ENCODE measurements at regions not wholly inside any gene's neighbourhood (a gene's known extent, or its start where the extent isn't known, plus 50 kb on each side); places are given as distances from the start of the nearest gene placed in this dataset.
"Not testable (repeated sequence)": the region's sequence is repeated elsewhere in the genome, so short reads cannot be mapped to it uniquely, and the experiment has no call there.

- H3K27ac ChIP-seq (ENCODE audit: low read depth, low read length), result no peak overlapping the region
- no peaks in the 10 kb centered on the region for H3K79me2 ChIP-seq (ENCODE audit: insufficient read depth, low read length)
- H3K27me3 ChIP-seq (ENCODE audit: insufficient read depth, low read length), result no peaks in the 10 kb centered on the region
- no peaks in the 10 kb centered on the region for H3K9me2 ChIP-seq (ENCODE audit: insufficient read depth)
- H3K9ac ChIP-seq (ENCODE audit: low read length), result no peak overlapping the region
- no peak for DNase-seq (ENCODE audit: low read depth, low spot score)
- POLR2A ChIA-PET, result no interaction called here
- H3K36me3 ChIP-seq (ENCODE audit: control insufficient read depth in 1 of 2, insufficient read depth in 2 of 2, low read length in 2 of 2), result no peaks in the 10 kb centered on the region
- ATAC-seq, result no peak
- no peaks in the 10 kb centered on the region for H3K4me1 ChIP-seq (ENCODE audit: control insufficient read depth in 1 of 2, insufficient read depth in 2 of 2, low read length in 2 of 2)
- no peak overlapping the region for H3K4me3 ChIP-seq (replicated peaks in 1 of 2; ENCODE audit: low read depth in 1 of 2, low read length in 2 of 2)
- no TSS peak for BruUV-seq (replicated peaks)
- intact Hi-C loops (cut with micrococcal nuclease), result no loop called here
- H3K4me2 ChIP-seq (ENCODE audit: low read length), result no peak overlapping the region
- no peak overlapping the region for H2AFZ ChIP-seq (ENCODE audit: low read depth, low read length, poor library complexity, severe bottlenecking)
- RAD21 ChIA-PET (ENCODE audit: low non-redundant PET in 1 of 2, low total read pairs in 2 of 2, uncharacterized antibody in 2 of 2, unreplicated experiment in 2 of 2), result no interaction called here
- no peaks in the 10 kb centered on the region for H4K20me1 ChIP-seq (ENCODE audit: insufficient read depth)
- no peaks in the 10 kb centered on the region for H3K9me3 ChIP-seq (ENCODE audit: control insufficient read depth in 1 of 2, insufficient read depth in 1 of 2, low read depth in 1 of 2, low read length in 2 of 2)
- CTCF ChIA-PET, result no interaction called here
- TF ChIP-seq CBX3 (IDR thresholded peaks at IDR 0.05; ENCODE audit: low read depth), result no peak
- no peak for TF ChIP-seq CTCF (IDR thresholded peaks at IDR 0.05 in 2 of 3, conservative IDR thresholded peaks at IDR 0.05 in 1 of 3; ENCODE audit: borderline replicate concordance in 1 of 3, insufficient read depth in 1 of 3, low read depth in 2 of 3, low read length in 2 of 3)
- no peak for TF ChIP-seq YY1 (IDR thresholded peaks at IDR 0.05; ENCODE audit: extremely low read depth, insufficient replicate concordance, low read depth, low read length)
- no peak for TF ChIP-seq RAD21 (IDR thresholded peaks at IDR 0.05; ENCODE audit: low read depth)
- TF ChIP-seq CEBPB (IDR thresholded peaks at IDR 0.05; ENCODE audit: low read depth), result no peak
- TF ChIP-seq TCF7L2 (IDR thresholded peaks at IDR 0.05; ENCODE audit: borderline replicate concordance, extremely low read depth, insufficient read depth, insufficient read length), result no peak
- no peak for TF ChIP-seq SIN3A (IDR thresholded peaks at IDR 0.05; ENCODE audit: low read depth)
- TF ChIP-seq ZNF274 (IDR thresholded peaks at IDR 0.05; ENCODE audit: low read depth, low read length), result no peak
- TF ChIP-seq FOSL1 (IDR thresholded peaks at IDR 0.05; ENCODE audit: low read depth), result no peak
- no peak for TF ChIP-seq EGR1 (IDR thresholded peaks at IDR 0.05; ENCODE audit: low read depth)
- no peak for TF ChIP-seq EZH2 (IDR thresholded peaks at IDR 0.05)
- no peak for TF ChIP-seq REST (IDR thresholded peaks at IDR 0.05; ENCODE audit: low read depth)
- no peak for TF ChIP-seq JUND (IDR thresholded peaks at IDR 0.05)
- TF ChIP-seq ZFX (IDR thresholded peaks at IDR 0.05), result no peak
- TF ChIP-seq ELF1 (IDR thresholded peaks at IDR 0.05; ENCODE audit: borderline replicate concordance, low read depth), result no peak
These were observed 492.0 kb downstream of the PCDH11X start for GRCh38 chrX:92270936-92271855.

- CTCF ChIA-PET; H3K9me3 ChIP-seq (ENCODE audit: control insufficient read depth in 1 of 2, insufficient read depth in 1 of 2, low read depth in 1 of 2, low read length in 2 of 2); H3K79me2 ChIP-seq (ENCODE audit: insufficient read depth, low read length); H3K27ac ChIP-seq (ENCODE audit: low read depth, low read length); BruUV-seq (replicated peaks); H3K4me3 ChIP-seq (replicated peaks in 1 of 2; ENCODE audit: low read depth in 1 of 2, low read length in 2 of 2); ATAC-seq; H3K27me3 ChIP-seq (ENCODE audit: insufficient read depth, low read length); intact Hi-C loops (cut with micrococcal nuclease); H3K9ac ChIP-seq (ENCODE audit: low read length); H3K4me2 ChIP-seq (ENCODE audit: low read length); H3K9me2 ChIP-seq (ENCODE audit: insufficient read depth); RAD21 ChIA-PET (ENCODE audit: low non-redundant PET in 1 of 2, low total read pairs in 2 of 2, uncharacterized antibody in 2 of 2, unreplicated experiment in 2 of 2); H2AFZ ChIP-seq (ENCODE audit: low read depth, low read length, poor library complexity, severe bottlenecking); H3K4me1 ChIP-seq (ENCODE audit: control insufficient read depth in 1 of 2, insufficient read depth in 2 of 2, low read length in 2 of 2); H3K36me3 ChIP-seq (ENCODE audit: control insufficient read depth in 1 of 2, insufficient read depth in 2 of 2, low read length in 2 of 2); POLR2A ChIA-PET; DNase-seq (ENCODE audit: low read depth, low spot score); H4K20me1 ChIP-seq (ENCODE audit: insufficient read depth): not testable (repeated sequence)
These were observed 499.4 kb downstream of the PCDH11X start for GRCh38 chrX:92278556-92278955.

Data from HCT116 (cell line).